Spleen (tissue), 11 donors: ENCODE measurements at regions not wholly inside any gene's neighbourhood (a gene's known extent, or its start where the extent isn't known, plus 50 kb on each side); places are given as distances from the start of the nearest gene placed in this dataset.

Experiments
- DNase-seq: peaks from one replicate; pipeline ENCODE4 v3.0.0-alpha.2; 2020
- H3K27ac ChIP-seq, 8 donors: fragments of 200-600 bp; sonication (generic) in 7 of 8; 1 replicate in 4 of 8; 2 replicates in 4 of 8; pipeline versions ENCODE4 v1.5.0 to v1.8.0; 2016 to 2021; ENCODE audit warnings: inconsistent platforms in 4 of 8, mild to moderate bottlenecking in 4 of 8, moderate library complexity in 1 of 8
- H3K27me3 ChIP-seq, 7 donors: fragments of 200-600 bp; sonication (generic) in 6 of 7; replicated peaks in 1 of 7; 1 replicate in 4 of 7; 2 replicates in 3 of 7; pipeline versions ENCODE4 v1.5.0 to v1.8.0; 2016 to 2021; ENCODE audit warnings: inconsistent platforms in 3 of 7, mild to moderate bottlenecking in 1 of 7
- H3K36me3 ChIP-seq, 6 donors: fragments of 200-600 bp; sonication (generic) in 5 of 6; 1 replicate in 4 of 6; 2 replicates in 2 of 6; pipeline versions ENCODE4 v1.5.0 to v1.8.0; 2016 to 2021; ENCODE audit warnings: inconsistent platforms in 2 of 6
- H3K4me1 ChIP-seq, 6 donors: fragments of 200-600 bp; sonication (generic) in 5 of 6; 1 replicate in 3 of 6; 2 replicates in 3 of 6; pipeline versions ENCODE4 v1.5.0 to v1.8.0; 2016 to 2021; ENCODE audit warnings: inconsistent platforms in 3 of 6
- H3K4me3 ChIP-seq, 8 donors: fragments of 200-600 bp; sonication (generic) in 7 of 8; 1 replicate in 4 of 8; 2 replicates in 4 of 8; pipeline versions ENCODE4 v1.5.0 to v1.8.0; 2016 to 2021; ENCODE audit warnings: inconsistent platforms in 4 of 8, mild to moderate bottlenecking in 4 of 8, moderate library complexity in 2 of 8
- H3K9me3 ChIP-seq, 8 donors: fragments of 200-600 bp; sonication (generic) in 7 of 8; 1 replicate in 4 of 8; 2 replicates in 4 of 8; pipeline versions ENCODE4 v1.5.0 to v1.8.0; 2016 to 2021; ENCODE audit warnings: inconsistent platforms in 4 of 8
- CTCF ChIP-seq, 11 experiments: fragments of 200-600 bp in 7 of 11; fragments of 450-650 bp in 4 of 11; sonication (generic) in 4 of 11; IDR thresholded peaks in 8 of 11; conservative IDR thresholded peaks in 3 of 11; 1 replicate in 7 of 11; 2 replicates in 4 of 11; pipeline versions ENCODE4 v1.4.0 to v1.8.0; 2016 to 2021; ENCODE audit warnings: antibody characterized with exemption in 11 of 11, inconsistent platforms in 4 of 11, mild to moderate bottlenecking in 1 of 11
- POLR2A ChIP-seq, 3 donors: fragments of 450-650 bp; IDR thresholded peaks; one replicate each; pipeline ENCODE4 v1.5.1; 2017; ENCODE audit warnings: antibody characterized with exemption in 3 of 3, mild to moderate bottlenecking in 1 of 3
- POLR2AphosphoS5 ChIP-seq, 3 donors: sonication (generic); formaldehyde crosslinking; IDR thresholded peaks; one replicate each; pipeline ENCODE4 v1.5.1; 2017; ENCODE audit warnings: antibody characterized with exemption in 3 of 3
- WGBS, 5 donors: extraction: QIAGEN DNeasy Blood & Tissue Kit in 3 of 5; methylation state at CpG; one replicate each; pipeline versions ENCODE4 v1.1.5 to v1.1.7; 2013 to 2018; 5-methylcytosine and 5-hydroxymethylcytosine counted together
- intact Hi-C: fragments of 100-400 bp; cut with DNase I; formaldehyde crosslinking; loops from one replicate; pipeline ENCODE4 v1.15.0; 2023; ENCODE audit warnings: low total_unique reads
- donor health status: healthy with polysubstance abuse.
- donor health status: DM: no; HTN: no; CAD: no; lungs with moderate emphysema.
- donor health status: DM: no; HTN: no; CAD: no.
- donor health status: Bipolar disorder and iron deficiency.
- donor health status: healthy.
- donor health status: DM: no; HTN: no; CAD: no.
- donor health status: DM: yes; HTN: yes; CAD: no.

GRCh38 chr5:62960781-62961180, 382.2 kb downstream of the LRRC70 start:
- Histone ChIP-seq H3K9me3 (peaks cover 0 to 57% (median 35%) of the 10 kb centered on the region in 8 donors), H3K4me1 (no peaks in the 10 kb centered on the region), H3K4me3 (no peak overlapping the region), H3K36me3 (no peaks in the 10 kb centered on the region), H3K27me3 (no peaks in the 10 kb centered on the region), H3K27ac (no peak overlapping the region)
- TF ChIP-seq CTCF (IDR thresholded peaks at IDR 0.05 in 8 of 11, conservative IDR thresholded peaks at IDR 0.05 in 3 of 11), result no peak
- no peak for TF ChIP-seq POLR2AphosphoS5 (IDR thresholded peaks at IDR 0.05)
- TF ChIP-seq POLR2A (IDR thresholded peaks at IDR 0.05), result no peak
- WGBS, 5 donors, result 59 to 89% (median 75%) methylated on average over 2 of the region's 2 CpGs
- DNase-seq, result no peak
- intact Hi-C loops, result no loop called here

GRCh38 chr5:62956597-62956996, 378.0 kb downstream of the LRRC70 start:
- intact Hi-C loops, result no loop called here
- no peak for DNase-seq
- WGBS, 5 donors, result 76 to 84% (median 81%) methylated on average over 2 of the region's 2 CpGs
- H3K4me3 ChIP-seq, result no peak overlapping the region
- H3K27me3 ChIP-seq, result no peaks in the 10 kb centered on the region
- peaks cover 0 to 15% (median 0%) of the 10 kb centered on the region in 8 donors for H3K9me3 ChIP-seq
- no peak overlapping the region for H3K27ac ChIP-seq
- no peaks in the 10 kb centered on the region for H3K4me1 ChIP-seq
- no peak for TF ChIP-seq CTCF (IDR thresholded peaks at IDR 0.05 in 8 of 11, conservative IDR thresholded peaks at IDR 0.05 in 3 of 11)
- TF ChIP-seq POLR2AphosphoS5 (IDR thresholded peaks at IDR 0.05), result no peak
- no peak for TF ChIP-seq POLR2A (IDR thresholded peaks at IDR 0.05)
- no peaks in the 10 kb centered on the region for H3K36me3 ChIP-seq

- H3K9me3 ChIP-seq, result peaks cover 0 to 5% (median 0%) of the 10 kb centered on the region in 8 donors
- no peaks in the 10 kb centered on the region for H3K4me1 ChIP-seq
- no peak overlapping the region for H3K4me3 ChIP-seq
- no peak for DNase-seq
- no peaks in the 10 kb centered on the region for H3K27me3 ChIP-seq
- 87 to 94% (median 92%) methylated on average over 2 of the region's 2 CpGs for WGBS, 5 donors
- intact Hi-C loops, result no loop called here
- H3K36me3 ChIP-seq, result no peaks in the 10 kb centered on the region
- TF ChIP-seq CTCF (IDR thresholded peaks at IDR 0.05 in 8 of 11, conservative IDR thresholded peaks at IDR 0.05 in 3 of 11), result no peak
- no peak for TF ChIP-seq POLR2AphosphoS5 (IDR thresholded peaks at IDR 0.05)
- TF ChIP-seq POLR2A (IDR thresholded peaks at IDR 0.05), result no peak
- no peak overlapping the region for H3K27ac ChIP-seq
These were observed 376.0 kb downstream of the LRRC70 start for GRCh38 chr5:62954578-62954977.

GRCh38 chr5:62948301-62948700, 369.7 kb downstream of the LRRC70 start:
- no peak for DNase-seq
- Histone ChIP-seq H3K27me3 (no peaks in the 10 kb centered on the region), H3K4me3 (no peak overlapping the region), H3K36me3 (no peaks in the 10 kb centered on the region), H3K9me3 (peaks cover 0 to 4% (median 0%) of the 10 kb centered on the region in 8 donors), H3K27ac (no peak overlapping the region), H3K4me1 (no peaks in the 10 kb centered on the region)
- TF ChIP-seq CTCF (IDR thresholded peaks at IDR 0.05 in 8 of 11, conservative IDR thresholded peaks at IDR 0.05 in 3 of 11), result no peak
- intact Hi-C loops, result no loop called here
- 60 to 75% (median 69%) methylated on average over 1 of the region's 1 CpG for WGBS, 5 donors
